Ovary (tissue), 7 donors: ENCODE measurements at regions not wholly inside any gene's neighbourhood (a gene's known extent, or its start where the extent isn't known, plus 50 kb on each side); places are given as distances from the start of the nearest gene placed in this dataset.
"Not testable (repeated sequence)": the region's sequence is repeated elsewhere in the genome, so short reads cannot be mapped to it uniquely, and the experiment has no call there.

Experiments used
- DNase-seq, 5 donors: peaks; one replicate each; pipeline ENCODE4 v3.0.0-alpha.2; 2019 to 2020
- H3K27ac ChIP-seq, 2 donors: fragments of 200-600 bp; one replicate each; pipeline versions ENCODE4 v1.5.1 to v1.8.0; 2019 to 2022
- H3K27me3 ChIP-seq: fragments of 200-600 bp; one replicate; pipeline ENCODE4 v1.8.0; 2022
- H3K36me3 ChIP-seq: fragments of 200-600 bp; sonication (generic); one replicate; pipeline ENCODE4 v1.5.1; 2019
- H3K4me1 ChIP-seq: one replicate; pipeline ENCODE4 v1.8.1; 2013; ENCODE audit warnings: mild to moderate bottlenecking, moderate library complexity; ENCODE audit not compliant: insufficient read depth
- H3K4me3 ChIP-seq: fragments of 200-600 bp; sonication (generic); one replicate; pipeline ENCODE4 v1.5.1; 2017
- H3K9me3 ChIP-seq, 2 donors: fragments of 200-600 bp in 1 of 2; sonication (generic) in 1 of 2; one replicate each; pipeline versions ENCODE4 v1.5.1 to v1.8.1; 2013 to 2019; ENCODE audit warnings: mild to moderate bottlenecking in 1 of 2, moderate library complexity in 1 of 2
- EP300 ChIP-seq: sonication (generic); formaldehyde crosslinking; IDR thresholded peaks from one replicate; pipeline ENCODE4 v1.6.1; 2017; ENCODE audit warnings: antibody characterized with exemption
- POLR2A ChIP-seq: fragments of 450-650 bp; IDR thresholded peaks from one replicate; pipeline ENCODE4 v1.6.1; 2017; ENCODE audit warnings: antibody characterized with exemption, mild to moderate bottlenecking, moderate library complexity
- WGBS, 3 donors: extraction: QIAGEN DNeasy Blood & Tissue Kit in 1 of 3; methylation state at CpG; one replicate each; pipeline versions ENCODE4 v1.1.5 to v1.1.7; 2013 to 2017; 5-methylcytosine and 5-hydroxymethylcytosine counted together
- intact Hi-C, 4 donors: fragments of 100-400 bp; cut with DNase I; formaldehyde crosslinking; loops; one replicate each; pipeline versions ENCODE4 v1.11.0 to v1.15.1; 2022 to 2023
- TF ChIP-seq, protein P1 (sequence below), 3 donors: fragments of 450-650 bp in 2 of 3; fragments of 200-600 bp in 1 of 3; IDR thresholded peaks; one replicate each; pipeline versions ENCODE4 v1.5.1 to v1.8.0; 2016 to 2022; ENCODE audit warnings: antibody characterized with exemption in 3 of 3, mild to moderate bottlenecking in 1 of 3
- donor health status: DM: no; HTN: no; CAD: no; lungs with moderate emphysema.
- donor health status: DM: no; HTN: no; CAD: no.
- donor health status: Bipolar disorder and iron deficiency.
- donor health status: DM: no; HTN: no; CAD: no.
- donor health status: DM: yes; HTN: yes; CAD: no.

- H3K27me3 ChIP-seq: no peaks in the 10 kb centered on the region
- intact Hi-C loops: no loop called here
- no peaks in the 10 kb centered on the region for H3K9me3 ChIP-seq
- H3K36me3 ChIP-seq: no peaks in the 10 kb centered on the region
- TF ChIP-seq EP300: no peak
- no peak for TF ChIP-seq POLR2A
- TF ChIP-seq, protein P1, sequence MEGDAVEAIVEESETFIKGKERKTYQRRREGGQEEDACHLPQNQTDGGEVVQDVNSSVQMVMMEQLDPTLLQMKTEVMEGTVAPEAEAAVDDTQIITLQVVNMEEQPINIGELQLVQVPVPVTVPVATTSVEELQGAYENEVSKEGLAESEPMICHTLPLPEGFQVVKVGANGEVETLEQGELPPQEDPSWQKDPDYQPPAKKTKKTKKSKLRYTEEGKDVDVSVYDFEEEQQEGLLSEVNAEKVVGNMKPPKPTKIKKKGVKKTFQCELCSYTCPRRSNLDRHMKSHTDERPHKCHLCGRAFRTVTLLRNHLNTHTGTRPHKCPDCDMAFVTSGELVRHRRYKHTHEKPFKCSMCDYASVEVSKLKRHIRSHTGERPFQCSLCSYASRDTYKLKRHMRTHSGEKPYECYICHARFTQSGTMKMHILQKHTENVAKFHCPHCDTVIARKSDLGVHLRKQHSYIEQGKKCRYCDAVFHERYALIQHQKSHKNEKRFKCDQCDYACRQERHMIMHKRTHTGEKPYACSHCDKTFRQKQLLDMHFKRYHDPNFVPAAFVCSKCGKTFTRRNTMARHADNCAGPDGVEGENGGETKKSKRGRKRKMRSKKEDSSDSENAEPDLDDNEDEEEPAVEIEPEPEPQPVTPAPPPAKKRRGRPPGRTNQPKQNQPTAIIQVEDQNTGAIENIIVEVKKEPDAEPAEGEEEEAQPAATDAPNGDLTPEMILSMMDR (IDR thresholded peaks at IDR 0.05): no peak
- H3K4me3 ChIP-seq: no peak overlapping the region
- DNase-seq: no peak
- WGBS, 3 donors: 77 to 82% (median 81%) methylated on average over 4 of the region's 4 CpGs
- no peaks in the 10 kb centered on the region for H3K4me1 ChIP-seq
- no peak overlapping the region for H3K27ac ChIP-seq
Measured at GRCh38 chr10:37490266-37490665, 364.9 kb downstream of the ANKRD30A start.

DNA sequence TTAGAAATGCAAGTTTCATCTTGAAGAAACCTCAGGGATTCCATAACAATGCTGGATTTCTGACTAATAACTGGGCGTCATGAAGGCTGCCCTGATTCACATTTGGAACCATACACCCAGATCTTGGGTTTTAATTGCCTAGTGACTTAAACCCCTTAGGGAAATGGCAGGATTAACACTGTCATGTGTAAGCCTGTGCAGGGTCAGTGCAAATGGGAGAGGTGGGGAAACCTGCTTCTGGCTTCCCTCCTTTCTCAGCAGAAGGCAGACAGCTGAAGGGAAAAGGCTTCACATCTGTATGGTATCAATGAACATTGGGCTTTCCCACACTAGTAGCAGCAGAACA is 364.2 kb downstream of the ANKRD30A start:
- Histone ChIP-seq H3K27me3 (no peaks in the 10 kb centered on the region), H3K4me1 (no peaks in the 10 kb centered on the region), H3K27ac (no peak overlapping the region), H3K36me3 (no peaks in the 10 kb centered on the region), H3K4me3 (no peak overlapping the region), H3K9me3 (no peaks in the 10 kb centered on the region)
- WGBS, 3 donors: 88 to 92% (median 91%) methylated on average over 1 of the region's 1 CpG
- no peak for DNase-seq
- intact Hi-C loops: no loop called here
- TF ChIP-seq, protein P1 (IDR thresholded peaks at IDR 0.05): no peak
- TF ChIP-seq POLR2A (no peak), EP300 (no peak)

DNA sequence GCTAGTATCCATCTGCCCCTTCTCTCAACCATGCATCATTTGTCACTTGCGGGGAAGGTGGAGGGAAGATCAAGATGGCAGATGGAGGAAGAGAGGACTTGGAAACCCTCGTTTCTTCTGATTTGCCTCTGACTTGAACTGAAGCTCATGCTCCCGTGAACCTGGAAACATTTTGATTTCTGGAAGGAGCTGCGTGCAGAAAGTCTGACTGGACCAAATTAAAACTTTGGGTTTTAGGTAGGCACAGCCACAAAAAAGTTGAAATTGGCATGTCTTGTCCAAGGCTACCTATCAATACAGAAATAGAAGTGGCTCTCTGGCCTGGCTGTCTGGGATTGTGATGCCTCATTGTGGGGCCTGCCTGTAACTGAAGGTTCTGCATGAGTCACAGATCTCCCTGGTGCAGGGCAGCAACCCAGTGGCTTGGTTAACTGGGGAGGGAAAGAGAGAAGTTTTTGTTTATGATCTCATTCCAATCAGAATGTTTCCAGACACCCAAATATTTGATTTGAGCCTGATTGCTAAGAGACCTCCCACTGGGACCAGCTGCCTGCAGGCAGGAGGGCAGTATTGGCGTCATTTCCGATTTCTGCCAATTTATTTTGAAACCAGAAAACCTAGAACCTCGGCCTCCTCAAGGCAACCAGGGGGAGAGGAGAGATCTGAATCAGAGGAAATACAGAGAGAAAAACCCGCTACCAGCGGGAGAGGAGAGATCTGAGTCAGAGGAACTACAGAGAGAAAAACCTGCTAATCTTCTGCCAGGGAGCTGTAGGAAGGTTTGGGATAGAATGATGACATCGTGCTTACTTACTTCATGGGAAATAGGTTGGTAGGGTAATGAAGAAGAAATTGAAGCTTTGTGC is 363.6 kb downstream of the ANKRD30A start:
- Histone ChIP-seq H3K4me3 (no peak overlapping the region), H3K9me3 (no peaks in the 10 kb centered on the region), H3K36me3 (no peaks in the 10 kb centered on the region), H3K4me1 (no peaks in the 10 kb centered on the region), H3K27me3 (no peaks in the 10 kb centered on the region), H3K27ac (no peak overlapping the region)
- intact Hi-C loops: no loop called here
- no peak for DNase-seq
- 71 to 79% (median 71%) methylated on average over 10 of the region's 10 CpGs for WGBS, 3 donors
- TF ChIP-seq, protein P1 (IDR thresholded peaks at IDR 0.05): no peak
- no peak for TF ChIP-seq EP300
- TF ChIP-seq POLR2A: no peak

- H3K4me3 ChIP-seq, intact Hi-C loops, H3K36me3 ChIP-seq, H3K4me1 ChIP-seq, H3K27ac ChIP-seq, DNase-seq, H3K27me3 ChIP-seq, H3K9me3 ChIP-seq: not testable (repeated sequence)
- WGBS, 3 donors: 79 to 91% (median 85%) methylated on average over 5 of the region's 5 CpGs
Measured at GRCh38 chr10:37480596-37480995, 355.2 kb downstream of the ANKRD30A start.

DNA sequence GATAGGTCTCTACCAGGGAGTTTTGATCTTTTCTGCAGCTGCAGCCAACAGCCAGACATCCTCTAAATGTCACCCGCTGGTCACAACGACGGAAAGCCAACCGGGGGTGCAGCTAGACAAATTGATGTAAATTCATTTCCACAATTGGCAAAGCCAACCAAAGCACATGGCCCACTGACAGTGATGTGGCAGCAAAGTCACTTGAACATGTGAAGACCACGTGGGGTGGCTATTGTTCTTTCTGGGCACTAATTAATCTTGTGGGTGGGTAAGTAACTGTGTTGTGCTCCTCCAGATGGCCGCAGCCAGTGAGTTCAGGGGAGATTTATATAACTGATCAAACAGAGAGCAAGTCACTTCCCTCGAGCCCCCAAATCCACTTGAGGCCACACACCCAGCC is 354.1 kb downstream of the ANKRD30A start:
- Histone ChIP-seq H3K9me3 (peaks cover 0 to 4% of the 10 kb centered on the region in 2 donors), H3K4me3 (no peak overlapping the region), H3K27ac (no peak overlapping the region), H3K4me1 (no peaks in the 10 kb centered on the region), H3K36me3 (no peaks in the 10 kb centered on the region), H3K27me3 (no peaks in the 10 kb centered on the region)
- TF ChIP-seq EP300 (no peak), POLR2A (no peak)
- TF ChIP-seq, protein P1 (IDR thresholded peaks at IDR 0.05): no peak
- intact Hi-C loops: no loop called here
- no peak for DNase-seq
- 78 to 81% (median 79%) methylated on average over 7 of the region's 7 CpGs for WGBS, 3 donors
